Left colon (tissue), 2 donors: ENCODE measurements at regions not wholly inside any gene's neighbourhood (a gene's known extent, or its start where the extent isn't known, plus 50 kb on each side); places are given as distances from the start of the nearest gene placed in this dataset.
"Not testable (repeated sequence)": the region's sequence is repeated elsewhere in the genome, so short reads cannot be mapped to it uniquely, and the experiment has no call there.

Experiments
- ATAC-seq: fragments of 200-7000 bp; cut with Tn5 transposase; one replicate; pipeline ENCODE4 v1.9.1; 2020; ENCODE audit warnings: mild to moderate bottlenecking, moderate library complexity
- DNase-seq, 2 donors: peaks; one replicate each; pipeline ENCODE4 v3.0.0-alpha.2; 2020
- intact Hi-C, 2 donors: fragments of 100-400 bp; cut with DNase I in 1 of 2; cut with micrococcal nuclease in 1 of 2; formaldehyde crosslinking; loops; one replicate each; pipeline versions ENCODE4 v1.11.2 to v1.14.0; 2022; cut with DNase I, micrococcal nuclease
- donor health status: DM: no; HTN: no; CAD: no.
- donor health status: DM: yes; HTN: yes; CAD: no.

DNA sequence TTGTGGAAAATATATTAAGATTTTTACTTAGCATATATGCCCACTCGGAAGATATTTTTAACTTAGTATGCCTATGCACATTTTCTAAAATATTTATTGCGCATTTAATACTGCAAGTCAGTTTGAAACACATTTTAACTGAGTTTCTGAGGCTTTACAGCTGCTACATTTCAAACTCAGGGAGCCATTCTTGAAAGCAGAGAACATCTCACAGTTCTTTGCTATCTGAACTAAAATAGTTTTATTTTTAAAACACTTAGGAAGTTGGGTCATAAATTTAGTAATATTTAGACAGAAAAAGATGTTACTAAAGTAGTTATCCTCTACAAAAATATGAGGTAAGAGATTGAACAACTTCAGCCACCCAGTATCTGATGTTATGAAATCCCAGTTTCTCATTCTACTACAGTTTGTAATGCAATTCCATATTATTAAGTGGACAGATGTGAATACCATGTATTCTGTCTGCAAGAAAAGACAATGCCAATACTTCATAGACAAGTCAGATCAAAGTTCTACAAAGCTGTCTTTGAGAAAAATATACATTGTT, 409.9 kb upstream of the EDIL3 start:
- no peak for ATAC-seq
- DNase-seq: no peak
- intact Hi-C loops: no loop called here

DNA sequence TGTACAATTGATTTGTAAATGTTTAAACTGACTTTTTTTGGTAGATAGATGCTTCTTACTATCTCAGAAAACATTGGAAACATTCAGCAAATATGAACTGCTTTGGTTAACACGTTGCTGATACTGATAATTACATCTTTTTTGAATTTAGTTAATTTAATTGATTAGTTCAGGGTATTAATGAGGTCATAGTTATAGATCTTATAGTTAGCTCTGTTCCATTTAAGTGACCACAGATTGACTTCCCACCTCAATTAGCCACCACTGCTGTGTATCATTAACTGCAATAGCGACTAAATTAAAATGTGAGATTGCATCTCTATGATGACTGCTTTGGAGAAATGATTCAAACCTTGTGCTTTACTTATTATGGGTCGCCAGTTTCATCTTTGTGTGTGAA, 407.1 kb upstream of the EDIL3 start:
- intact Hi-C loops: no loop called here
- no peak for DNase-seq
- no peak for ATAC-seq

DNA sequence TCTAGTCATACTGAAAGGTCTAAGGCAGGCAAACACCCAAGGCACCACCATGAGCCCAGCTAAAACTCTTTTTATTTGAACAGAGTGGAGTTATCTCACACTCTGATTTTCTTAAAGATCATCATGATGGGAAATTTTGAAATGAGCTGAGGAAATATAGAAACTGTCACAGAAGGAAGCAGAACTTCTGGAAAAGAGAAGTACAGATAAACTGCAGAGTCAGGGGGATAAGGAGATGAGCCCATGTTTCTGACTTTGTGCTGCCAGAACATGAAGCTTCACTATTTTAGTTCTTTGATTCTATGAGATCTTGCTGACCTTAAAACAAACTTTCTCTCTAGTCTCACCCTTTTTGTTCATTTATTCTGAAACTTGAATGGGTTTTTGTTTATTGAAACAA, 406.5 kb upstream of the EDIL3 start:
- intact Hi-C loops: no loop called here
- no peak for DNase-seq
- ATAC-seq: no peak

DNA sequence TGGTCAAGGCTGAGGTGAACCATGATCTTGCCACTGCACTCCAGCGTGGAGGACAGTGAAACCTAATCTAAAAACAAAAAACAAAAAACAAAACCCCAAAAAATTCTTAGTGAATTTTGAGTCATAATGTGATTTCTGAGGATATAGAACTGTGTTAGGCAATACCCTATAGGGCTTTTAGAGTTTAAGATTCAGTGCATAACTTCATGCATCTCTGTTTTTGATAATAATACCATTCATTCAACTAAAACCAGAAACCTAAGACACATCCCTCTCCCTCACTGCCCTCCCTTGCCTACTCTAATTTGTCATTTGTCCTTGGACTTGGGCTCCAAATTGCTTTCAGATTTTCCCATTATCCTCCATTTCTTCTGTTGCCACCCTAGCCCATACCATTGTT, 405.7 kb upstream of the EDIL3 start:
- intact Hi-C loops: no loop called here
- ATAC-seq: no peak

DNA sequence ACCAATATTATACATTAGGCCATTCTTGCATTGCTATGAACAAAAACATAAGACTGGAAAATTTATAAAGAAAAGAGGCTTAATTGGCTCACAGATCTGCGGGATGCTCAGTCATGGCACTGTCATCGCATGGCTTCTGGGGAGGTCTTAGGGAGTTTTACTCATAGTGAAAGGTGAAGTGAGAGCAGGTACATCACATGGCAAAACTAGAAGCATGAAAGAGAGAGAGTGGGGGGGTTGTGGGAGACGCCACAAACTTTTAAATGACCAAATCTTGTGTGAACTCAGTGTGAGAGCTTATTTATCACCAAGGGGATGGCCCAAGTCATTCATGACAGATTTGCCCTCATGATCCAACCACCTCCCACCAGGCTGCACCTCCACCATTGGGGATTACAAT, 398.3 kb upstream of the EDIL3 start:
- DNase-seq: no peak
- intact Hi-C loops: no loop called here
- no peak for ATAC-seq

More for the DNA sequence above, 405.7 kb upstream of the EDIL3 start:
- DNase-seq: no peak

DNA sequence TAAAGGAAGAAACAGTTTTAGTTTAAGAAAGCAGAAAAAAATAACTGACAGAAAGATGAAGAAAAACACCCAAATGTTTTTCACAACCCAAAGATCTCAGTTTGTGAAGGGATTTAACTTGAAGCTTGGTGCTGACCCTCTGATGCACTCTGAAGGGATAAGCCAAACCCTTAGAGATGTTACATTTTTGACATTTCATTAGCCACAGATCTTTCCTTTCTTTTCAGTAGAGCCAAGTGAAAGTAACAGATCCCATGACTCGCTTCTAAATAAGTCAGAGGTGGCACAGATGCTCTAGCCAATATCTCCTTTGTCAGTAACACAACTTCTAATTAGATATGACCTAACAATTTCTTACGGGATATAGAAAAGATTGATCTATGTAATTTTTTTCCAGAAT, 394.5 kb upstream of the EDIL3 start:
- ATAC-seq (no peak), DNase-seq (no peak)
- intact Hi-C loops: no loop called here

DNA sequence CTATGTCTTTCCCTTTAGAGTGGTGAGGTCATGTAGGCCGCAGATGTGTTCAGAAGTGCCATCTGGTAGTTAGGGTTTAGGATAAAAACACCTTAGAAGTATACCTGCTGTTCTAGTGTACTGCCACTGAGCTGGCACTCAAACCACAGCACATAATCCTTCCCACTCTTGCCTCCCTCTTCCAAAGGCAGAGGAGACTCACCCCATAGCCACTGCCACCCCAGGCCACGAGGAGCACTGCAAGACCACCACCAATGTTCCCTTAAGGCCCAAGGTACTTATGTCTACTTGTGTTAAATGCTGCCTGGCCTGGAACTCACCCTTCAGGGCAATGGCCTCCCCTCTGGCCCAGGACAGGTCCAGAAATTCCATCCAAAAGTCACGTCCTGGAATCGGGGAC, 379.5 kb upstream of the EDIL3 start:
- intact Hi-C loops: no loop called here
- ATAC-seq: no peak
- DNase-seq: no peak

DNA sequence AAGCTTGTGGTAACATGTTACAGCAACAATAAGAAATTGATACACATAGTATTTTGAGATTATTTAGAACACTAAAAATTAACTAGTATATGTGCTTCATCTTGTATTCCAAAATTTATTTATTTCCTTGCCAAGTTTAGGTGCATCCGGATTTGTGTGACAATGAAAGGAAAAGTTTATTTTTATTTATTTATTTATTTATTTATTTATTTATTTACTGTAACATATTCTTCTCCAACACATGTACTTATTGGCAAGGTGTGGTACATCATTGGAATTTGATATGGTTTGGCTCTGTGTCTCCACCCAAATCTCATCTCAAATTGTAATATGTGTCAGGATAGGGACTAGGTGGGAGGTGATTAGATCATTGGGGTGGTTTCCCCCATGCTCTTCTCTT, 373.3 kb upstream of the EDIL3 start:
- no peak for DNase-seq
- ATAC-seq: no peak
- intact Hi-C loops: no loop called here

DNA sequence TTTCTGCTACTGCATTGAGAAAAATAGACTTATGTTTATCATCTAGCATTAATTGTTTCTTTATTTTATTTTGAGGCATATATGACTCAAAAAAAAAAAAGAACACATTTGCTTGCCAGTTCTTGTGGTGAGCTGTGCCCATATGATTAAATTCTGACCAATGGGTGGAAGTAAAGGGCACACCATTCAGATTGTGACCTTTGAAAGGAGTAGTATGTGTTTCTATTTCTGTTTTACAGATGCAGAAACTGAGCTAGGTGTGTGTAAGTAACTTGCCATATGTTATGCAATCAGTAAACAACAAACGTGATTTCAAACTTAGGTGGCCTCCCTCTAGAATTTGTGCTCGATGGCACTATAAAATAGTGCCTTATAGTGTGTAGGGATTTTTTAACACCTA, 368.1 kb upstream of the EDIL3 start:
- intact Hi-C loops: no loop called here
- ATAC-seq: no peak
- DNase-seq: no peak

DNA sequence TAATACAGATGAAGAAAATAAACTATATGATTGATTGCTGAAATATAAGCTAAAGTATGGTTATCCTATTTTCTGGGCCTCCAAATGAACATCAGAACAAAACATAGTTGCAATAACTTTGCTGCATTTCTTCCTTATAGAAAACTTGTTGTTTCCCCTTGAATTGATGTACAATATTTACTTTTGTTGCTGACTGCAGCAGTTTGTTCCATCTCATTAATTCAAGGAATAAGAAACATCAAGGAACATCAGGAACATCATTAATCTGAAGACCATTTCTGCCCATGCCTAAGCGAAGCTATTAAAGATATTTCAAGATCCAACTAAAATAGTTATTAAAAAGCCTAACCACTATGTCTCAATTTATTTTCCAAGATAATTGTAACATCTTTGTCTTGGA, 363.6 kb upstream of the EDIL3 start:
- intact Hi-C loops: no loop called here
- DNase-seq: no peak
- ATAC-seq: no peak

DNA sequence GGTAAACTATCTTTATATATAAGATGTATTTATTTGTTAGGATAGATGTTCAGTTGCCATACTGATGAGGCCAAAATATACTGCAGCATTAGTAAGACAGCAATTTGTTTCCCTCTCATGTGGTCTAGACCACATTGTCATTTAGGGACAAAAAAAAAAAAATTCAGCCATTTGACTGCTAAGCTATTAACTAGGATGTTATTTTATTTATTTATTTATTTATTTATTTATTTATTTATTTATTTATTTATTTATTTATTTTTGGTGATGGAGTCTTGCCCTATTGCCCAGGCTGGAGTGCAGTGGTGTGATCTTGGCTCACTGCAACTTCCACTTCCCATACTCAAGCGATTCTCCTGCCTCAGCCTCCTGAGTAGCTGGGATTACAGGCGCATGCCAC, 361.6 kb upstream of the EDIL3 start:
- ATAC-seq, DNase-seq, intact Hi-C loops: not testable (repeated sequence)

DNA sequence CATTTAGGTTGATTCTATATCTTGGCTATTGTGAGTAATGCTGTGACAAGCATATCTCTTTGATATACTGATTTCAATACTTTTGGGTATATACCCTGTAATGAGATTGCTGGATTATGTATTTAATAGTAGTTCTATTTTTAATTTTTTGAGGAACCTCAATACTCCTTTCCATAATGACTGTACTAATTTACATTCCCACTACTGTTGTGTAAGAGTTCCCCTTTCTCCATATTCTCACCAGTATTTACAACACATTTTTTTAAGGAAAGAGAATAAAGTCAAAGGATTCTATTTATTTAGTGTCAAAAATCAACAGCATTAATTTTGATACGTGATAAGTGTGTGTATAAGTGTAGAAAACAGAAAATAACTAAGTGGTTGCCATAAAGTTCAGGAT, 356.4 kb upstream of the EDIL3 start:
- intact Hi-C loops: no loop called here
- DNase-seq (no peak), ATAC-seq (no peak)

DNA sequence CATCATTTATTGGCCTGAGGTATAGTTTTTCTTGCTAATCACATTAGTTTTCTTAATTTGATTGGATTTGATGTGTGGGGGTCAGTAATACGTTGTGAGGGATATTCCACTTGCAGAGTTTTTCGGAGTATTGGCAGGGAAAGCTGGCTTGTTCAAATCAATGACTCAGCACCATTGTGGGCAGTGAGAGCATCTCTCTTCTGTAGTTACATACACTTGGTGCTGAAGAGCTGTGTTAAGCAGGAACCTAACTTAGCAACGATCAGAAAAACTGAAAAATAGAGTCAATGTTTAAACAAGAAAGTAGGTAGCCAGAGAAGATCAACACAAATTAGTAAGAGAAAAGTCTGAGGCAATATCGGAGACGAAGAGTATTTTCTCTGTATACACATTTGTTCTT, 344.6 kb upstream of the EDIL3 start:
- intact Hi-C loops: no loop called here
- ATAC-seq (no peak), DNase-seq (no peak)

DNA sequence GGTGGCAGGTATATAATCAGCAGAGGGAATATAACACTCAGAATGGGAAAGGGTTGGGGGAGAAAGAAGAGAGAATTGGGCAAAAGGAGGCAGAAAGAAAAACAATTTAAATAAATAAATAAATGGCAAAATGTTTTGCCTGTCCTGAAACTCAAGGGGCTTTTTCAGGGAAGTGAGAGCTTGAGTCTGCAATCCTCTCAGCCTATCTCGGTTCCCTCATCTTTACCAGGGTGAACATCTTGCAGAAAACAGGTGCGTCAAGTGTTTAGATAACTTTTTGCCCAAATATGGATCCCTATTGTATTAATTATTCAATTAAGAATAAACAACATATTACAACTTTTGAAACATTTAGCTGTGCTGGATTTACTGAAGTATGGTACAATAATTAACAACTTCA, 343.0 kb upstream of the EDIL3 start:
- intact Hi-C loops: no loop called here
- ATAC-seq (no peak), DNase-seq (no peak)

DNA sequence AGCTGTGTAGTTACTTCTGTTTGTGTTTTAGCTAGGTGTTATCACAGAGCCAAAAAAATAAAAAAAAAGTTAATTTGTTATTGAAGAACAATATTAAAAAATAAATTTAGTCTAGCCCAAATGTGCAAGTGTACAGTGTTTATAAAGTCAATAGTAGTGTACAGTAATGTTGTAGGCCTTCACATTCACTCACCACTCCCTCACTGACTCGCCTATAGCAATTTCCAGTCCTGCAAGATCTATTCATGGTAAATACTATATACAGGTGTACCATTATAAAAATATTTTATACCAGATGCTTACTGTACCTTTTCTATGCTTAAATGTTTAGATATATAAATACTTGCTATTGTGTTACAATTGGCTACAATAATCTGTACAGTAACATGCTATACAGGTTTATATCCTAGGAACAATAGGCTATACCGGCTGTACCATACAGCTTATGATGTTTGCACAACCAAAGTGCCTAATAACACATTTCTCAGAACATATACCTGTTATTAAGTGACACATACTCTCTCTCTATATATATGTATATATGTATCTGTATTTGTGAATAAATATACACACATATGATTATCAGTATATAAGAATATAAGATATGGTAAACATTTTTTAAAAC, 341.4 kb upstream of the EDIL3 start:
- no peak for ATAC-seq
- intact Hi-C loops: no loop called here

DNA sequence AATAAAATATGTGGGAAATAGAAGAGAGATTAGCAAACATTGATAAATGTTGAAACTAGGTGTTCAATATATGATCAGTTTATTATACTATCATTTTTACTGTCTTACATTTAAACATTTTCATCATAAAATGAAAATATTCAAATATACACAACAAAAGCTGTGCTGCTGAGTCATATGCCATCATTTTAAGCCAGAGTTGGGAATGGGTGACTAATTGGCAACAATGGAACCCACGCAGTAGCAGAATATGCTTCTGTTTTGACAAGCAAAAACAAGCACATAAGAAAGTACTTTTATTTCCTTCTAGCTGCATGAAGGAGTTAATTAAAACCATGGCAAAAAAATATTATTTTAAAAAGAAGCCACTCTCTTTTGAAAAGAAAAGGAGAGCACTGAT, 340.0 kb upstream of the EDIL3 start:
- DNase-seq (no peak), ATAC-seq (no peak)
- intact Hi-C loops: no loop called here

More for the DNA sequence above, 341.4 kb upstream of the EDIL3 start:
- no peak for DNase-seq

DNA sequence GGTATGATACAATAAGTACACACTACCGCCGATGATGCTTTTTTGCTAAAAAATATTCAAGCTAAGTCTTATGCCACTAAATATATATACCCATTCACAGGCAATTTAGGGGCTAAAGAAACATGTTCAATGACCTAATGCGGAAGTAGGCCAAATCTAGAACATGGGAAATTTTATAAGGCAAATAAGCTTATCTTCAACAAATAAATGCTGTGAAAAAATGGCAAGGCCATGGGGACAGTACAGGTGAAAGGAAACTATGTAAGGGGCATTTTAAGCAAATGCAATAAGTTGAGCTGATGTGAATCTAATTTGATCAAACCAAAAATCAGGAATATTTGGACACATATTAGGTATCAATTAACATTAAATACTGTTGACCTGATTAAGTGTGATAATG, 339.5 kb upstream of the EDIL3 start:
- no peak for ATAC-seq
- intact Hi-C loops: no loop called here

DNA sequence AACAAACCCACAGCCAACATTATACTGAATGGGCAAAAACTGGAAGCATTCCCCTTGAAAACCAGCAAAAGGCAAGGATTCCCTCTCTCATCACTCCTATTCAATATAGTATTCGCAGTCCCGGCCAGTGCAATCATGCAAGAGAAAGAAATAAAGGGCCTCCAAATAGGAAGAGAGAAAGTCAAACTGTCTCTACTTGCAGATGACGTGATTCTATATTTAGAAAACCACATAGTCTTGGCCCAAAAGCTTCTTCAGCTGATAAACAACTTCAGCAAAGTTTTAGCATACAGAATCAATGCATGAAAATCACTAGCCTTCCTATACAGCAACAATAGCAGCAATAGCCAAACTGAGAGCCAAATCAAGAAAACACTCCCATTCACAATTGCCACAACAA, 333.7 kb upstream of the EDIL3 start:
- intact Hi-C loops: no loop called here
- no peak for DNase-seq
- ATAC-seq: no peak

More for the DNA sequence above, 339.5 kb upstream of the EDIL3 start:
- no peak for DNase-seq

DNA sequence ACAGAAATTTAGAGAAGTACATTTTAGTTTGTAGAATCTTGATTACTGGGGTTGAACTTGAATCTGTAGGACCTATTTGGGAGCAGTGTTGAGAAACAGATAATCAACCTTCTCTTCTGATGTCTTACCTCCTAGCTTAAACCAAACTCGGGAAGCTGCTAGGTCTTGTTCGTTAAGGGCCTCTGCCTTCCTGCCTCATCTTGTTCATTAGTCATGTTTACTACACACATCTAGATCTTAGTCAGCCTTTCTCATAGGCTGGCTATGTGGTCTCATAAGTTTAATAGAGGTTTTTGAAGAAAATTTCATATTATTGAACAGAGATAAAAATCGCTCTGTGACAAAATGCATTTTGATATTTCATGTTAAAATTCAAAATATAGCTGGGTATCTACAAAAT, 331.0 kb upstream of the EDIL3 start:
- intact Hi-C loops: no loop called here
- no peak for ATAC-seq
- no peak for DNase-seq

DNA sequence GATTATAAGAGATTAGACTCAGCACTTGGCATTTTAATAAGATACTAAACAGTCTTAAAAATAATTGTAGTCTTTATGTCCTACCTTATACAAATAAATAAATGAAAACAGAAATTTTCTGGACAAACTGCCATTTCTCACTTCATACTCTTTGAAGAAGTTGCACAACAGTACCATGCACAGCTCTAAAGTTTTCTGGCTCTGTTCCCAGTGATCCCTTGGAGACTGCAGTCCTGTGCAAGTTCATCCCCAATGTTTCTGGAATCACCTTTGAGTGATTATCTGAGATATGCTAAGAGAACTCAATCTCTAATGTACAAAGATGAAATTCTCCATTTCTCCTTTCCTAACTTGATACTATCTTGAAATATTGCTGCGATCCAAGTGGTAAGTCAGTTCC, 330.4 kb upstream of the EDIL3 start:
- DNase-seq (no peak), ATAC-seq (no peak)
- intact Hi-C loops: no loop called here

DNA sequence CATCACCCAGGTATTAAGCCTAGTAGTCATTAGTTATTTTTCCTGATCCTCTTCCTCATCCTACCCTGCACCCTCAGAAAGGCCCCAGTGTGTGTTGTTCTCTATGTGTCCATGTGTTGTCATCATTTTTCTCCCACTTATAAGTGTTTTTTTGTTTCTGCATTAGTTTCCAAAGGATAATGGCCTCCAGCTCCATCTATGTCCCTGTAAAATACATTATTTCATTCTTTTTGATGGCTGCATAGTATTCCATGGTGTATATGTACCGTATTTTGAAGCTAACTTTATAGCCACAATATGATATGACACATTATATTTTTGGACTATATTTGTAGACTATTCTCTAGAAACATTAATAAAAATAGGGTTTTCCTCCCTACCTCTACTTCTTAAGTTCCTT, 324.4 kb upstream of the EDIL3 start:
- ATAC-seq (no peak), DNase-seq (no peak)
- intact Hi-C loops: no loop called here
